Adrenal gland (tissue), 9 donors: ENCODE measurements at regions not wholly inside any gene's neighbourhood (a gene's known extent, or its start where the extent isn't known, plus 50 kb on each side); places are given as distances from the start of the nearest gene placed in this dataset.

Experiments used
- DNase-seq, 7 donors: peaks; one replicate each; pipeline ENCODE4 v3.0.0-alpha.2; 2019 to 2020
- H3K27ac ChIP-seq, 5 donors: fragments of 200-600 bp; sonication (generic) in 4 of 5; 1 replicate in 3 of 5; 2 replicates in 2 of 5; pipeline versions ENCODE4 v1.5.1 to v1.8.0; 2016 to 2020; ENCODE audit warnings: mild to moderate bottlenecking in 1 of 5
- H3K27me3 ChIP-seq: fragments of 200-600 bp; 2 replicates; pipeline ENCODE4 v1.8.0; 2021
- H3K36me3 ChIP-seq, 2 donors: fragments of 200-600 bp; replicated peaks in 1 of 2; 1 replicate in 1 of 2; 2 replicates in 1 of 2; pipeline versions ENCODE4 v1.5.1 to v1.8.0; 2018 to 2022
- H3K4me1 ChIP-seq, 2 donors: fragments of 200-600 bp; replicated peaks in 1 of 2; 1 replicate in 1 of 2; 2 replicates in 1 of 2; pipeline versions ENCODE4 v1.5.1 to v1.8.0; 2018 to 2021
- H3K4me3 ChIP-seq, 4 donors: fragments of 200-600 bp; sonication (generic) in 3 of 4; one replicate each; pipeline ENCODE4 v1.5.1; 2016 to 2018
- H3K9me3 ChIP-seq, 3 donors: fragments of 200-600 bp; sonication (generic) in 1 of 3; replicated peaks in 1 of 3; 1 replicate in 2 of 3; 2 replicates in 1 of 3; pipeline versions ENCODE4 v1.5.1 to v1.8.0; 2016 to 2021
- CTCF ChIP-seq, 6 experiments: fragments of 450-650 bp in 4 of 6; fragments of 200-600 bp in 2 of 6; sonication (generic) in 1 of 6; IDR thresholded peaks; 1 replicate in 5 of 6; 2 replicates in 1 of 6; pipeline versions ENCODE4 v1.5.1 to v1.8.0; 2016 to 2021; ENCODE audit warnings: antibody characterized with exemption in 6 of 6, mild to moderate bottlenecking in 2 of 6, moderate library complexity in 1 of 6
- POLR2A ChIP-seq, 2 donors: fragments of 450-650 bp; IDR thresholded peaks; one replicate each; pipeline ENCODE4 v1.6.1; 2017; ENCODE audit warnings: antibody characterized with exemption in 2 of 2, mild to moderate bottlenecking in 2 of 2, moderate library complexity in 1 of 2
- WGBS, 4 donors: extraction: QIAGEN DNeasy Blood & Tissue Kit in 2 of 4; methylation state at CpG; one replicate each; pipeline versions ENCODE4 v1.1.5 to v1.1.7; 2013 to 2017; 5-methylcytosine and 5-hydroxymethylcytosine counted together
- intact Hi-C, 2 donors: fragments of 100-400 bp; cut with DNase I; formaldehyde crosslinking; loops; one replicate each; pipeline versions ENCODE4 v1.14.1 to v1.15.0; 2022 to 2023
- donor health status: healthy with polysubstance abuse.
- donor health status: Bipolar disorder and iron deficiency.
- donor health status: DM: yes; HTN: yes; CAD: no.
- donor health status: DM: no; HTN: no; CAD: no.
- donor health status: DM: no; HTN: no; CAD: no.

- Histone ChIP-seq H3K9me3 (no peaks in the 10 kb centered on the region), H3K36me3 (no peaks in the 10 kb centered on the region), H3K27ac (no peak overlapping the region), H3K4me3 (no peak overlapping the region), H3K27me3 (no peaks in the 10 kb centered on the region), H3K4me1 (no peaks in the 10 kb centered on the region)
- TF ChIP-seq POLR2A (IDR thresholded peaks at IDR 0.05) (no peak), CTCF (IDR thresholded peaks at IDR 0.05) (no peak)
- no peak for DNase-seq
- intact Hi-C loops: no loop called here
- 68 to 90% (median 84%) methylated on average over 1 of the region's 1 CpG for WGBS, 4 donors
Measured at GRCh38 chr6:105650347-105650746, 247.5 kb upstream of the PREP start.

- no peak for TF ChIP-seq POLR2A (IDR thresholded peaks at IDR 0.05)
- no peak for TF ChIP-seq CTCF (IDR thresholded peaks at IDR 0.05)
- no peak for DNase-seq
- intact Hi-C loops: no loop called here
- Histone ChIP-seq H3K36me3 (no peaks in the 10 kb centered on the region), H3K9me3 (no peaks in the 10 kb centered on the region), H3K4me3 (no peak overlapping the region), H3K4me1 (no peaks in the 10 kb centered on the region), H3K27ac (no peak overlapping the region), H3K27me3 (no peaks in the 10 kb centered on the region)
- WGBS, 4 donors: 92 to 100% (median 98%) methylated on average over 1 of the region's 1 CpG
Measured at GRCh38 chr6:105649192-105649591, 246.3 kb upstream of the PREP start.

GRCh38 chr6:105648276-105648675 is 245.4 kb upstream of the PREP start:
- Histone ChIP-seq H3K4me3 (no peak overlapping the region), H3K4me1 (no peaks in the 10 kb centered on the region), H3K27ac (no peak overlapping the region), H3K9me3 (no peaks in the 10 kb centered on the region), H3K27me3 (no peaks in the 10 kb centered on the region), H3K36me3 (no peaks in the 10 kb centered on the region)
- intact Hi-C loops: no loop called here
- WGBS, 4 donors: 50 to 62% (median 58%) methylated on average over 4 of the region's 4 CpGs
- DNase-seq: no peak
- TF ChIP-seq CTCF (IDR thresholded peaks at IDR 0.05): no peak

- DNase-seq: no peak
- no peak for TF ChIP-seq POLR2A (IDR thresholded peaks at IDR 0.05)
- no peak for TF ChIP-seq CTCF (IDR thresholded peaks at IDR 0.05)
- H3K27ac ChIP-seq: no peak overlapping the region
- WGBS, 4 donors: 71 to 78% (median 73%) methylated on average over 5 of the region's 5 CpGs
- H3K4me3 ChIP-seq: no peak overlapping the region
- H3K36me3 ChIP-seq: no peaks in the 10 kb centered on the region
- no peaks in the 10 kb centered on the region for H3K4me1 ChIP-seq
- no peaks in the 10 kb centered on the region for H3K27me3 ChIP-seq
- H3K9me3 ChIP-seq: no peaks in the 10 kb centered on the region
- intact Hi-C loops: no loop called here
Measured at GRCh38 chr6:105646391-105646867, 243.5 kb upstream of the PREP start.
